HG02840 (cell line): ENCODE measurements at regions not wholly inside any gene's neighbourhood (a gene's known extent, or its start where the extent isn't known, plus 50 kb on each side); places are given as distances from the start of the nearest gene placed in this dataset.
"Not testable (repeated sequence)": the region's sequence is repeated elsewhere in the genome, so short reads cannot be mapped to it uniquely, and the experiment has no call there.

Experiments used
- ATAC-seq: cut with Tn5 transposase; IDR thresholded peaks from one replicate; pipeline ENCODE4 v1.9.1; 2021; ENCODE audit warnings: mild to moderate bottlenecking, moderate library complexity, moderate number of reproducible peaks; ENCODE audit not compliant: unreplicated experiment, low FRiP score

- no peak for ATAC-seq
Measured at GRCh38 chr20:1827510-1827973, 67.7 kb upstream of the SIRPA start.

- no peak for ATAC-seq
Measured at GRCh38 chr20:1825938-1826445, 69.2 kb upstream of the SIRPA start.

- no peak for ATAC-seq
Measured at GRCh38 chr20:1825507-1825906, 69.7 kb upstream of the SIRPA start.

- ATAC-seq, result no peak
Measured at GRCh38 chr20:1824834-1825233, 70.4 kb upstream of the SIRPA start.

GRCh38 chr20:1824181-1824580 lies 71.0 kb upstream of the SIRPA start:
- ATAC-seq, result no peak

GRCh38 chr20:1823450-1823844 lies 71.8 kb upstream of the SIRPA start:
- no peak for ATAC-seq

- ATAC-seq, result no peak
Measured at GRCh38 chr20:1822564-1823449, 72.4 kb upstream of the SIRPA start.

GRCh38 chr20:1820138-1821079 lies 74.8 kb upstream of the SIRPA start:
- no peak for ATAC-seq

- ATAC-seq, result no peak
Measured at GRCh38 chr20:1819311-1820137, 75.7 kb upstream of the SIRPA start.

GRCh38 chr20:1818895-1819294 lies 76.3 kb upstream of the SIRPA start:
- ATAC-seq, result no peak

GRCh38 chr20:1818247-1818840 lies 76.9 kb upstream of the SIRPA start:
- no peak for ATAC-seq

GRCh38 chr20:1817577-1818211 lies 77.5 kb upstream of the SIRPA start:
- ATAC-seq, result no peak

- no peak for ATAC-seq
Measured at GRCh38 chr20:1816384-1817381, 78.5 kb upstream of the SIRPA start.

- ATAC-seq, result no peak
Measured at GRCh38 chr20:1815502-1816085, 79.6 kb upstream of the SIRPA start.

- ATAC-seq, result not testable (repeated sequence)
Measured at GRCh38 chr20:1814861-1815260, 80.3 kb upstream of the SIRPA start.

GRCh38 chr20:1813674-1814635 lies 81.3 kb upstream of the SIRPA start:
- no peak for ATAC-seq

GRCh38 chr20:1813101-1813529 lies 82.1 kb upstream of the SIRPA start:
- no peak for ATAC-seq
